ENCODE measurements at regions not wholly inside any gene's neighbourhood (a gene's known extent, or its start where the extent isn't known, plus 50 kb on each side); places are given as distances from the start of the nearest gene placed in this dataset.

DNA sequence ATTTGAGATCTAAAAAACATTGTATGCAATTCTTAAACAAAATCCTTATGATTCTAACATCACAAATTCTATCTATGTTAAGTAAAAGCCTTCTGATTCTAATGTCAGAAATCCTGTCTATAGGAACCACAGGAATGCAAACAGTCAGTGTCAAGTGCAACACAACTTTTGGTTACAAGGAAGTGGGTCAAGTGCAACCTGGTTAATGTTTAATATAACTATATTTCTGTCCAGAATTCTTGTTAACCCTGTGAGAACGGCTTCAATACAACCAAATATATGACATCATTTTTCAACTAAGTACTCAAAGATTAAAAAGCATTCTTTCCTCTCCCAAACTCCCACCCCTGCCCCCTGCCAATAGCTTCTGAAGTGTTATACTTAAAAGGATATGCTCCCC is 107.9 kb upstream of the PLEKHA5 start:
- no peak for DNase-seq

DNA sequence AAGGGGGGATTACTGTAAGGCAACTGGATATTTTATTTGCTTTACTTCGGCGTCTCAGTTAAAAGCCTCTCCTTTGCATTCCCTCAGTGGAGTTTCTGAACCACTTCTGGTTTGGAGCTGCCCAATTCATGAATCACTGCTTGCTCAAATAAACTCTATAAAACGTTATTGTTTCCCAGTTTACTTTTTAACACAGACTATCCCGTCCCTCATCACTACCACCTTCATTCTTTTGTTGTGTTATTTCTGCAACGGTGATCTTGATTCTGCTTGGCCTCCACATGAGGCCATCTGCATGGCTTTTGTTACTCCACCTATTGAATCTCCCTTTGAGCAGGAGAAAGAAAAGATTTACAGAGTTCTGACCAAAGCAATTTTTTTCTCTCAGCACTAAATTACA is 104.0 kb upstream of the PLEKHA5 start:
- DNase-seq, result no peak

DNA sequence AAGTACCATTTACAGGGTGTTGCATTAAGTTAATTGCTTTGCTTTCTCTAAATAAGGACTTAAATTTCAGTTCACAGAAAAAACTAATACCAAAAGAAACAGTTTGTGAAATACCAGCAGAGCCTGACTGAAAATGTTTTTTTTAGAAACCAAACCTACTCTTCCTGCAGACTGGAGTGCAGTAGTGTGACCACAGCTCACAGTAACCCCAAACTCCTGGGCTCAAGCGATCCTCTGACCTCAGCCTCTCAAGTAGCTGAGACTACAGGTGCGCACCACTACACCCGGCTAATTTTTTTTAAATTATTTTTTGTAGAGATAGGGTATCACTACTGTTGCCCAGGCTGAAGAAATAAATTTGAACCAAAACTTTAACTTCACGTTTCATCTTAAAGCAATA is 103.5 kb upstream of the PLEKHA5 start:
- no peak for DNase-seq

DNA sequence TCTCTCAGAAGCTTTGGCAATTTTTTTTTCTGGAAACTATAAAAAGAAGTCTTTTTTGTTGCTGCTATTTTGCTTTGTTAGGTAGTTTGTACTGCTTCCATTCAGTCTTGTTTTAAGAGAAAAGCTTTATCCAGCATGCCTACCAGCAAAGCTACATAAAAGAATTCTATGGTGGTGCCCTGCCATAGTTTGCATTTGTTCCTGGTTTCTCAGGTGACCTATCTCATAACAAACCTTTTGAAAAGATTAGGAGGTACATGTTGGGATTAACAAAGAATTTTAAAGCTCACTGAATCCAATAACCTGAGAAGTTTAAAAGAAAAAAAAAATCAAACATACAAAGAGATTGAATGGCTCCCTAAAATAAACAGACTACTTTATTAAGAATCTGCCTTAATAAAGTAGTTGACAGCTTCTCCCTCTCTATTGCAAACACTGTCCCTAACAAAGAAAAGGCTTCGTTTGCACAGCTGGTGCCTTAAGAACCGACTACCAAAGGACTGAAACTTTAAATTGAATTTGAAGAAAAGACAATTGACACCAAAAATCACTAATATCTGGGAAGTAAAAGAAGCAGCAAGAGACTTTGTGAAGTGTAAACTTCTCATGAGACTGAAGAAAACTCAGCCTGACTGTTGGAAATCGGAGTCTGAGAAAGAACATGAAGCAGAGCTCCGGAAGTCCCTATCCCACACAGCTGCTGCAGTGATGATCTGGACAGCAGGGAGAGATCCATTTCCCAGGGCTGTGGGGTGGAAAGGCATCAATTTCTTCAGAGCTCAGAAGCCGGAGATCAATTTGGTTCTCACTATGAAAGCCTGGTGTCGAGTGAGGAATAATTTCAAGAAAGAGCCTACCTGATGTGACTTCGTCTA is 102.7 kb upstream of the PLEKHA5 start:
- no peak for DNase-seq

DNA sequence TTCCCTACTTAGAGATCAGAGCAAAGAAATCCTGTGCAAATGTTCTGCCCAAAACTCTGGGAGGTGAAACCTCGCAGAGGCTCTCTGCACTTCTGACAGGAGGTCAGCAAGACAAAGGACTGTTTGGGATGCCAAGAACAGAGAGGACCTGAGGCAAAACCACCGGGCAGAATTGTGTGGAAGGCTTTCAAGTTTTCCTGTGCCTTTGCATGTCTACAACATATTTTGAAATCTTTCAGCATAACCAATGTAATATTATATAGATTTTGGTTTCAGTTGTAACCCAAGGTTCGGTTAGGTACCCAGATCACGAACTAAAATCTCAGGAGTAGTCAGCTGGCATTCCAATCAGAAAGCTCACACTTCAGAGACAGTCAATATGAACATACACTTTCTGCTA is 99.4 kb upstream of the PLEKHA5 start:
- no peak for DNase-seq

- DNase-seq, result no peak
Observed at GRCh38 chr12:19030603-19031002, 98.9 kb upstream of the PLEKHA5 start.

DNA sequence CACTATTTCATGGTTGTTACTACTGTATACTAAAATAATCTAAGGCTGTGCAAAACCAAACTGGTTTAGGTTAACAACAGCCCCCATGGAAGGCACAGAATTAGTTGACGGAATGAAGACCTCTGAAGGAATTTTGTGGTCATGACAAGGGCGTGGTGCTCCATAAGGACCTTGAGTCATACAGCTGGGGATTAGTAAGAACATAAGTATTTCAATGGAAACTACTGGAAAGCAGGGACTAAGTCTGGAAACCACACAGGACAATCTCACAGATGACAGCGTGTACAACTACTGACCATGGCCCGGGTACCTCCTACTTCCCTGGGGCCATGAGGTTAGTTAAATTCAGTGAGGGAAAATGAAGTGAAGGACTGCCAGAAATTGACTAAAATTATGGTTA is 98.5 kb upstream of the PLEKHA5 start:
- DNase-seq, result no peak

GRCh38 chr12:19032826-19033225 is 96.7 kb upstream of the PLEKHA5 start:
- DNase-seq, result no peak

DNA sequence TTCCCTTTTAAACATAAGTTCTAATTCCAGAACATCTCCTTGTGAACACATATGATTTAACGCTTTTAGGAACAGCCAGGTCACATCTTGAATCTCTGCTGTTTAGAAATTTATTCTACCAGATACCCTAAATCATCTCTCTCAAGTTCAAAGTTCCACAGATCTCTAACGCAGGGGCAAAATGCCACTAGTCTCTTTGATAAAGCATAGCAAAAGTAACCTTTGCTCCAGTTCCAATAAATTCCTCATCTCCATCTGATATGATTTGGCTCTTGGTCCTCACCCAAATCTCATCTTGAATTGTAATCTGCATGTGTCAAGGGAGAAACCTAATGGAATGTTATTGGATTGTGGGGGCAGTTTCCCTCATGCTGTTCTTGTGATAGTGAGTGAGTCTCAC is 96.3 kb upstream of the PLEKHA5 start:
- DNase-seq, result no peak

DNA sequence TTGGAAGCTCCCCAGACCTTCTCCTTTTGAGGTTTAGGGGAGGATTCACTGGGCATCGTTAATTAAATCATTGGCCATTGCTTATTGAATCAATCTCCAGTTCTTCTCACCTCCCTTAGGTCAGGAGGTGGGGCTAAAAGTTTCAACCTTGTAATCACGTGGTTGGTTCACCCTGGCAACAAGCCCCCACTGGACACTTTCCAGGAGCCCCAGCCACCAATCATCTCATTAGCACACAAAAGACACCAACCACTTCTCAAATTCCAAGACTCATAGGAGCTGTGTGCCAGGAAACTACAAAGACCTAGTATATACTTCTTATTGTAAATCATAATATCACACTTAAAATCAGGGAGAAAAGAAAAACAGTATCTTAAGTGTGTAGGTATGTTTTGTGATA is 94.6 kb upstream of the PLEKHA5 start:
- DNase-seq, result no peak

GRCh38 chr12:19035536-19035935 is 94.0 kb upstream of the PLEKHA5 start:
- no peak for DNase-seq

- DNase-seq, result no peak
Observed at GRCh38 chr12:19036673-19037357, 92.7 kb upstream of the PLEKHA5 start.

DNA sequence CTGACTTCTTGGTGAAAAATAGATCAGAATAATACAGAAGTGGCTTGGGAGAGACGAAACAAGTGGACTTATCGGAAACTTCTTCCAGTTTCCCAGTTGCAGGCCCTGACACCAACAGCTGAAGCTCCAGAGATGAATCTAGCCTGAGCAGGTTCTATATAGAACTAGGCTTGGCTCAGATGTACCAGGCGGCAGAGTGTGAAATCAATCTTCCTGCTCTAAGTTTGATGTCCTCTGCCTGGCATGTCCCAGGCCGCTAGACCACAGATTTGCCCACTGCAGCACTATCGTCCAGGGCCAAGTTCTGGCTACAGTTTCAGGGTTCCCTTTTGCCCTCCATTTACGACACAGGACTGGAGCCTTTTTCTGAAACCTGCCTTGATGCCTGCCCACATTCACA is 91.3 kb upstream of the PLEKHA5 start:
- no peak for DNase-seq

DNA sequence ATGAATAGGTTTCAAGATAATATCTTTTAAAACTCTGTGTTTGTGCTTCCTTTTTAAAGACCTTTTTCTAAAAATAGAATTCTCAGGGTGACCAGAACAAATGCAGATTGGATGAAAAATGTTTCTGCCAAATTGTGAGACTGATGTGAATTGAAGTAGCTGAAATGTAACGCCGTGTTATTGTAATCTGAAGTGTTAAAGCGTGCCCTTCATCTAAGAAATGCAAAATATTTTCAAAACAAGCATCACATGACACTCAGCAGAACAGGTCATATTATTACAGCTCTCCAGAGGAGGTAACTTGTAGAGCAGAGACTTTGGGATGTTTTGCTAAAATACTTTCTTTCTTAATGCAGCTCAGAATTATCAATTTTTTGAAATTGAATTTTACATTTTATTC is 90.0 kb upstream of the PLEKHA5 start:
- no peak for DNase-seq

- no peak for DNase-seq
Observed at GRCh38 chr12:19042221-19042620, 87.3 kb upstream of the PLEKHA5 start.

GRCh38 chr12:19044430-19044829 is 85.1 kb upstream of the PLEKHA5 start:
- no peak for DNase-seq

DNA sequence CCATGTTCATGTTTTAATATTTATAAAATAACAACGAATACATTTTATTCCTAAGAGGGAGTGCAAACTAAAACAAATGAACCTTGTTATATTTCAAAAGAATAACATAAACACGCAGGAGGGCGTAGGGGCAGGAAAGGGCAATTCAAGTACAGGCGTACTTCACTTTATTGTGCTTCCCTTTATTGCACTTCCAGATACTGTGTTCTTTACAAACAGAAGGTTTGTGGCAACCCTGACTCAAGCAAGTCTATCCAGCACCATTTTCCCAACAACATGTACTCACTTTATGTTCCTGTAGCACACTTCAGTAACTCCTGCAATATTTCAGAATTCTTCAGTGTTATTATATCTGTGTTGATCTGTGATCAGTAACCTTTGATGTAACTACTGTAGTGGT is 84.6 kb upstream of the PLEKHA5 start:
- no peak for DNase-seq

DNA sequence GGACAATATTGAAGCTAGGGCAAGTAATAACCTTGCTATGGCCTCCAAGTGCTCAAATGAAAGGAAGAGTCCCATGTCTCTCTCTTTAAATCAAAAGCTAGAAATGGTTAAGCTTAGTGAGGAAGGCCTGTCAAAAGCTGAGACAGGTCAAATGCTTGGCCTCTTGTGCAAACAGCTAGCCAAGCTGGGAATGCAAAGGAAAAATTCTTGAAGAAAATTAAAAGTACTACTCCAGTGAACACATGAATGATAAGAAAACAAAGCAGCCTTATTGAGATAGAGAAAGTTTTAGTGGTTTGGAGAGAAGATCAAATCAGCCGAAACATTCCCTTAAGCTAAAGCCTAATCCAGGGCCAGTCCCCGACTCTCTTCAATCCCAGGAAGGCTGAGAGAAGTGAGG is 84.1 kb upstream of the PLEKHA5 start:
- no peak for DNase-seq

- no peak for DNase-seq
Observed at GRCh38 chr12:19048943-19049342, 80.6 kb upstream of the PLEKHA5 start.

GRCh38 chr12:19052689-19053088 is 76.8 kb upstream of the PLEKHA5 start:
- DNase-seq, result no peak

DNA sequence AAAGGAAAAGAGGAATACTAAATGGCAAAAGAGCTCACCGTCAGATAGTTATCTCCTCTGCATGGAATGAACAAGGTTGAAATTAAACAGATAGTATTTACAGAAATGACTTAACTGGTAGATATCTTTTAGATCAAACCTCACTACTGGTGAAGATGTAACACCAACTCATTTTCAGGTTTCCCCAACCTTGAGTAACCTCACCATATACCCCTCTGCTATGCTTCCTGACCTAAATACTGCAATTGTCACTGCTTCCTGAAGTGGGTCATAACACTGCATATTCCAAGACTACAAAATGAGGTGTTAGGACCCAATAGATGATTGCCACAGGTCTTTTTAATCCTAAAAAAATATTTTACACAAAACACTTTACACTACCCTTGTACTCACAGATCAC is 76.3 kb upstream of the PLEKHA5 start:
- no peak for DNase-seq

- DNase-seq, result no peak
Observed at GRCh38 chr12:19054035-19054434, 75.5 kb upstream of the PLEKHA5 start.

GRCh38 chr12:19055589-19055988 is 73.9 kb upstream of the PLEKHA5 start:
- no peak for DNase-seq

DNA sequence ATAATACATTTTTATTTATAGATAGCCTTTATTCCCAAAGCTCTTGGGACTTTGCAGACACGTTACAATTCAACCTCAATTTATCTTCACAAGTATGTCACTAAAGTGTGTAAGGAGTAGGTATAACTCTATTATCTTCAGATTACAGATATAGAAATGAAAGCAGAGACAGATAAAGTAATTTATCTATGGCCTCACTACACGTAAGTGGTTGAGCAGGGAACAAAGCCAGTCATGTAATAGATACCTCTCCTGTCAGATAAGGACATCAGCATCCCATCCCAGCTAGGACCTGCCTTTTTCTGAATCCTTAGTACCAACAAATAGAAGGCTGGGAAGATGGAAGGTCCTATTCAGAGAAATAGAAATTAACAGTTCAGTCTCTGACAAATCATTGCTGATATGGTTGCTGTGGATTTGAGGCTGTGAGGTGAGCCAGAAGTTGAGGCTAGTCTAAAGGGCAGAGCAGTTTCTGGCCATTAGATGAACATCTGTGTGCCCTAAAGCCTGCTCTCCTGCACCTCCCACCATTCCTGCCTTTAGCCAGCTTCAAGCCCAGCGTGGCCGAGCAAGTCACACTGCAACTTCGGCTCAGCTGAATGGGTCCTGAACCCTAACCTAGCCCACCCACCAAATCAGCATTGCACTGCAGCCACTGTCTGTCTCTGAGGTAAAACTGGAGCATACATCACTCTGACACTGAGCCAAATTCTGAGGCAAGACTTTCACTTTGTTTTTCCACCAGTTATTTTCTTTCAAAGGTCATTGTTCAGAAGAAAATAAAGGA is 71.1 kb upstream of the PLEKHA5 start:
- no peak for DNase-seq

Data from OCI-M1 (cell line).